Colonic mucosa (tissue), 4 donors: ENCODE measurements at regions not wholly inside any gene's neighbourhood (a gene's known extent, or its start where the extent isn't known, plus 50 kb on each side); places are given as distances from the start of the nearest gene placed in this dataset.
"Not testable (repeated sequence)": the region's sequence is repeated elsewhere in the genome, so short reads cannot be mapped to it uniquely, and the experiment has no call there.

ENCODE experiments used
- DNase-seq: peaks from one replicate; pipeline ENCODE4 v3.0.0-alpha.2; 2020
- H3K27ac ChIP-seq: fragments of 200-600 bp; one replicate; pipeline ENCODE4 v1.8.0; 2021
- H3K27me3 ChIP-seq: fragments of 200-600 bp; one replicate; pipeline ENCODE4 v1.8.0; 2021
- H3K36me3 ChIP-seq: fragments of 200-600 bp; one replicate; pipeline ENCODE4 v1.8.0; 2021
- H3K4me1 ChIP-seq: fragments of 200-600 bp; one replicate; pipeline ENCODE4 v1.8.0; 2021; ENCODE audit warnings: mild to moderate bottlenecking
- H3K4me3 ChIP-seq: fragments of 200-600 bp; one replicate; pipeline ENCODE4 v1.8.0; 2021
- H3K9ac ChIP-seq, 2 donors: one replicate each; pipeline ENCODE4 v1.7.0; 2013; ENCODE audit warnings: control low read depth in 2 of 2, low read depth in 2 of 2, low read length in 2 of 2
- H3K9me3 ChIP-seq: fragments of 200-600 bp; one replicate; pipeline ENCODE4 v1.8.0; 2021
- CTCF ChIP-seq: fragments of 200-600 bp; IDR thresholded peaks from one replicate; pipeline ENCODE4 v1.8.0; 2022; ENCODE audit warnings: antibody characterized with exemption, mild to moderate bottlenecking
- intact Hi-C: fragments of 100-400 bp; cut with DNase I; formaldehyde crosslinking; loops from one replicate; pipeline ENCODE4 v1.14.1; 2022
- donor health status: healthy.
- donor health status: DM: no; HTN: no; CAD: no.
- donor health status: DM: no; HTN: no; CAD: no.

GRCh38 chr14:96706893-96707292, 90.3 kb upstream of the VRK1 start:
- no peaks in the 10 kb centered on the region for H3K27me3 ChIP-seq
- no peak overlapping the region for H3K4me3 ChIP-seq
- H3K9me3 ChIP-seq: no peaks in the 10 kb centered on the region
- no peaks in the 10 kb centered on the region for H3K4me1 ChIP-seq
- H3K27ac ChIP-seq: no peak overlapping the region
- no peaks in the 10 kb centered on the region for H3K36me3 ChIP-seq
- DNase-seq: no peak
- no peak for TF ChIP-seq CTCF
- H3K9ac ChIP-seq: no peak overlapping the region
- intact Hi-C loops: no loop called here

GRCh38 chr14:96710060-96710666, 87.0 kb upstream of the VRK1 start:
- Histone ChIP-seq H3K9me3 (no peaks in the 10 kb centered on the region), H3K27me3 (no peaks in the 10 kb centered on the region), H3K4me3 (no peak overlapping the region), H3K4me1 (no peaks in the 10 kb centered on the region), H3K27ac (no peak overlapping the region), H3K36me3 (no peaks in the 10 kb centered on the region), H3K9ac (no peak overlapping the region)
- no peak for DNase-seq
- no peak for TF ChIP-seq CTCF
- intact Hi-C loops: no loop called here

GRCh38 chr14:96711559-96712267, 85.5 kb upstream of the VRK1 start:
- no peak overlapping the region for H3K9ac ChIP-seq
- TF ChIP-seq CTCF: no peak
- H3K4me3 ChIP-seq: no peak overlapping the region
- H3K27ac ChIP-seq: no peak overlapping the region
- no peaks in the 10 kb centered on the region for H3K27me3 ChIP-seq
- no peaks in the 10 kb centered on the region for H3K4me1 ChIP-seq
- intact Hi-C loops: no loop called here
- no peaks in the 10 kb centered on the region for H3K9me3 ChIP-seq
- no peaks in the 10 kb centered on the region for H3K36me3 ChIP-seq
- DNase-seq: no peak

- no peak overlapping the region for H3K9ac ChIP-seq
- no peaks in the 10 kb centered on the region for H3K27me3 ChIP-seq
- H3K4me1 ChIP-seq: no peaks in the 10 kb centered on the region
- TF ChIP-seq CTCF: no peak
- no peaks in the 10 kb centered on the region for H3K9me3 ChIP-seq
- DNase-seq: no peak
- intact Hi-C loops: no loop called here
- H3K4me3 ChIP-seq: no peak overlapping the region
- no peak overlapping the region for H3K27ac ChIP-seq
- no peaks in the 10 kb centered on the region for H3K36me3 ChIP-seq
Measured at GRCh38 chr14:96713426-96713825, 83.8 kb upstream of the VRK1 start.

- H3K9me3 ChIP-seq, H3K9ac ChIP-seq, H3K27ac ChIP-seq, H3K36me3 ChIP-seq, H3K27me3 ChIP-seq, H3K4me3 ChIP-seq, intact Hi-C loops, DNase-seq, H3K4me1 ChIP-seq: not testable (repeated sequence)
Measured at GRCh38 chr14:96714537-96714936, 82.6 kb upstream of the VRK1 start.

- H3K4me3 ChIP-seq: no peak overlapping the region
Measured at GRCh38 chr14:96717116-96717515, 80.1 kb upstream of the VRK1 start.

More at GRCh38 chr14:96717116-96717515, 80.1 kb upstream of the VRK1 start:
- Histone ChIP-seq H3K27ac (no peak overlapping the region), H3K9ac (no peak overlapping the region), H3K9me3 (no peaks in the 10 kb centered on the region), H3K4me1 (no peaks in the 10 kb centered on the region), H3K27me3 (no peaks in the 10 kb centered on the region), H3K36me3 (no peaks in the 10 kb centered on the region)
- TF ChIP-seq CTCF: no peak
- no peak for DNase-seq
- intact Hi-C loops: no loop called here
